Esophagus mucosa (tissue), 1 donor: ENCODE measurements at regions not wholly inside any gene's neighbourhood (a gene's known extent, or its start where the extent isn't known, plus 50 kb on each side); places are given as distances from the start of the nearest gene placed in this dataset.

Experiments used
- ATAC-seq: fragments of 200-7000 bp; cut with Tn5 transposase; one replicate; pipeline ENCODE4 v1.9.1; 2020
- donor health status: DM: yes; HTN: yes; CAD: no.

DNA sequence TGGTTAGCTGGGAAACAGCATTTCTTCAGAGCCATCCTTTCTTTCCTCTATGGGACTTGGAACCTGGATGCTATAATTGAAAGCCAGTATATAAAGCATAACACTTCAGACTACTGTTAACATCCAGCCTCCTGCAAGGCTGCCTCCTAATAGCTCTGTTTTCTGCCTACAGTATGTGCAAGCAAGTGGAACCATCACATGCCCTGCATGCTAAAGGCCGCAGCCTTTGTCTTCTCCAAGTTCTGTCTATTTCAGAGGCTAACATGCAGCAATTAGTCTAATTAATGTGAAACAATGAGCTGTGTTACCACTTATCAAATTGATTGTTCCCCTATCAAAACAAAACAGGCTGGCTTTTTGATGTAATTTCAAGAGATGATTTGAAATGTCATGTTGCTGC, 82.7 kb upstream of the ESRRG start:
- ATAC-seq, result no peak

DNA sequence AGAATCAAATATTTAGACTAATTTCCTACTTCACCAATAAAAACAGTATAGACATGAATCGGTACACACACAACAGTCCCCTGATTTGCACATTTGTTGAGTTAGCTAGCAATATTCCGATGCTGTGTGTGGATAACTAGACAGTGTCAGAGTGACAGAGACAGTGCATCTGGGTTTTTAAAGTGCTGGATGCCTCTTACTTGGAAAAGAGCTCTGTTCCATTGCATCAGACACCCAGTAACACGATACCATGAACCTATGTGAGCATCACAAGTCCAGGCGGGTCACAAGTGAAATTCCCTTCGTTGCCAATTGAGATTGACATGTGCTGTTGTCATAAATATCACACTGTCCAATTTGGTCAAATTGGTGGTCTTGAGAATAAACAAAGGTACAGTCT, 82.0 kb upstream of the ESRRG start:
- no peak for ATAC-seq

GRCh38 chr1:216804111-216804510, 80.9 kb upstream of the ESRRG start:
- no peak for ATAC-seq

- ATAC-seq, result no peak
These were observed 71.4 kb upstream of the ESRRG start for GRCh38 chr1:216794586-216794985.

DNA sequence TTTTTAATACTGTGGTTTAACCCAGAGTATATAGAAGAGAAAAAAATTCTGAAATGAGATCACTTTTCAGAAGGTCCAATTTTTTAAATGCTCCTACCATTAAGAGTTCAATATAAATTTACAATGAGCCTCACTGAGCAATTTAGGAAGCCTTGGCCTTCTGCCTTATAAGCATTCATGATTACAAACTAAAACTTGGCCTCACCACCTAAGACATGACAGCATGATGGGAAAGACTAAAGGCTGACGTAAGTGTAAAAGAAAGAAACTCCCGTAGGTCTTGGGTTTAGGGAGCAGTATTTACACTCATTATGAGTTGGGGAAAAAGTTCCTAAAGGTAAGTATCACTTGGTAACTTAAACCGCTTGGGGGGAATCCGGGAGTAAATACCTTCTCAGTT, 70.7 kb upstream of the ESRRG start:
- no peak for ATAC-seq

DNA sequence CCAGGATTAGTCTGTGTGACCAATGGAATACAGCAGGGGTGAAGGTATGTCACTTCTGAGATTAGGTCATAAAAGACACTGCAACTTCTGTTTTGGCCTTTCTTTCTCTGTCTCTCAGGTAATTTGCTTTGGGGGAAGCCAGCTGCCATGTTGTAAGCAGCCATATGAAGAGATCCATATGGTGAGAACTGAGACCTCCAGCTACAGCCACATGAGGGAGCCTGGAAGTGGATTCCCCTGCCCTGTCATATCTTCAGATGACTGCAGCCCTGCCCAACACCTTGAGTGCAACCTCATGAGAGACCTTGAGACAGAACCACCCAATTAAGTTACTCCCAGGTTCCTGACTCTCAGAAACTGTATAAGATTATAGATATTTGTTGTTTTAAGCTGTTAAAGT, 70.1 kb upstream of the ESRRG start:
- no peak for ATAC-seq

DNA sequence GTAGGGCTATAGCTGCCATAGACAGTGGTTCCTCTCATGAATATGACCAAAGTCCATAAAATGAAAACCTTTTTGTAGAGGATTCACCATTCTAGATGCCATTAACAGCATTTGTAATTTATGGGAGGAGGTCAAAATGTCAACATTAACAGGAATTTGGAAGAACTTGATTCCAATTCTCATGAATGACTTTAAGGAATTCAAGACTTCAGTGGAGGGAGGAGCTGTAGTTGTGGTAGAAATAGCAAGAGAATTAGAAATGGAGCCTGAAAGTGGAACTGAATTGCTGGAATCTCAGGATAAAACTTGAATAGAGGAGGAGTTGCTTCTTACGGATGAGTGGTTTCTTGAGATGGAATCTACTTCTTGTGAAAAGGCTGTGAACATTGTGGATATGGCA, 65.4 kb upstream of the ESRRG start:
- ATAC-seq, result no peak

DNA sequence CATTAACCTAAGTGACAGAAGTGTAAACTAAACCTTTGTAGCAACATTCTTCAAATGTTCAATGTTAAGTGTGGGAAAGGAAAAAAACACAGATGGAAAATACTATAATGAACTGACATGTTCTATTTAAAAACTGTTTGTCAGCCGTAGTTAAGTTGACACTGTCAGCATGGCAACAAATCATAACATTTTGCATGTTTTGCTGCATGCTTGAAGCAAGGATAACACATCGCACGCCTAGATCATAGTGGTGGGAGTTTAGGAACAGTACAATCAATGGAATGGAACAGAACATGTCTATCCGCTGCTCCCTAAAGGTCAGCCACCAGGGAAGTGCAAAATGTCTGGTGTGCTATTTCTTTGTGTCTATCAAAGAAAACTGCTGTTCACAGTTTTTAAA, 62.5 kb upstream of the ESRRG start:
- ATAC-seq, result no peak

DNA sequence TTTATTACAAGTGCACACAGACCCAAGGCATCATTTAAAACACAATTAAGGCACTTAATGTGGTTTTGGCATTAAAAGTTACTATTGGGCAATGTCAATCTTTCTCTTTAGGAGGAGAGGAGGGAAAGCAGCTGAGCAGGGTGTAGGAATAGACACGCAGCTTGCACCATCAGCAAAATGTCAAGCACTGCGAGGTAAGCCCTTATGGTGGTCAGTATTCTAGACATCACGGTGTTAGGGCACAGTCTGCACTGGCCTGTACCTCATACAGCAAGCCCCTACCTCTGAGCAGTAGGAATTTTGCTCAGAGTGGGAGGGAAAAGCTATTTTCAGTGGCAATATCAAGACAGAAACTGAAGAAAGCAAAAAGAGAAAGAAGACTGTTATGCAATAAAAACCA, 62.0 kb upstream of the ESRRG start:
- ATAC-seq, result no peak

GRCh38 chr1:216779686-216780085, 56.5 kb upstream of the ESRRG start:
- no peak for ATAC-seq

GRCh38 chr1:216778737-216779136, 55.5 kb upstream of the ESRRG start:
- ATAC-seq, result no peak

GRCh38 chr1:216777148-216777547, 53.9 kb upstream of the ESRRG start:
- no peak for ATAC-seq
